ENCODE measurements at regions not wholly inside any gene's neighbourhood (a gene's known extent, or its start where the extent isn't known, plus 50 kb on each side); places are given as distances from the start of the nearest gene placed in this dataset.

GRCh38 chr6:67184405-67184804 lies 1450.7 kb upstream of the ADGRB3 start:
- TF ChIP-seq NR2C2 (CRISPR knock-in tag; IDR thresholded peaks at IDR 0.05): no peak
- no peak for TF ChIP-seq NR2C2 (tag; IDR thresholded peaks at IDR 0.05)
- no peak for TF ChIP-seq KLF16 (IDR thresholded peaks at IDR 0.05)
- TF ChIP-seq, protein P1, sequence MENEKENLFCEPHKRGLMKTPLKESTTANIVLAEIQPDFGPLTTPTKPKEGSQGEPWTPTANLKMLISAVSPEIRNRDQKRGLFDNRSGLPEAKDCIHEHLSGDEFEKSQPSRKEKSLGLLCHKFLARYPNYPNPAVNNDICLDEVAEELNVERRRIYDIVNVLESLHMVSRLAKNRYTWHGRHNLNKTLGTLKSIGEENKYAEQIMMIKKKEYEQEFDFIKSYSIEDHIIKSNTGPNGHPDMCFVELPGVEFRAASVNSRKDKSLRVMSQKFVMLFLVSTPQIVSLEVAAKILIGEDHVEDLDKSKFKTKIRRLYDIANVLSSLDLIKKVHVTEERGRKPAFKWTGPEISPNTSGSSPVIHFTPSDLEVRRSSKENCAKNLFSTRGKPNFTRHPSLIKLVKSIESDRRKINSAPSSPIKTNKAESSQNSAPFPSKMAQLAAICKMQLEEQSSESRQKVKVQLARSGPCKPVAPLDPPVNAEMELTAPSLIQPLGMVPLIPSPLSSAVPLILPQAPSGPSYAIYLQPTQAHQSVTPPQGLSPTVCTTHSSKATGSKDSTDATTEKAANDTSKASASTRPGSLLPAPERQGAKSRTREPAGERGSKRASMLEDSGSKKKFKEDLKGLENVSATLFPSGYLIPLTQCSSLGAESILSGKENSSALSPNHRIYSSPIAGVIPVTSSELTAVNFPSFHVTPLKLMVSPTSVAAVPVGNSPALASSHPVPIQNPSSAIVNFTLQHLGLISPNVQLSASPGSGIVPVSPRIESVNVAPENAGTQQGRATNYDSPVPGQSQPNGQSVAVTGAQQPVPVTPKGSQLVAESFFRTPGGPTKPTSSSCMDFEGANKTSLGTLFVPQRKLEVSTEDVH (IDR thresholded peaks at IDR 0.05; ENCODE audit: low read depth, partially characterized antibody): no peak
- TF ChIP-seq CREB5 (CRISPR knock-in tag; IDR thresholded peaks at IDR 0.05): no peak
- no peak for TF ChIP-seq POLR2AphosphoS5 (IDR thresholded peaks at IDR 0.05; ENCODE audit: control insufficient read depth, insufficient read depth, low read depth, low read length)

All from K562 (cell line).